Pancreas (tissue), 10 donors: ENCODE measurements at regions not wholly inside any gene's neighbourhood (a gene's known extent, or its start where the extent isn't known, plus 50 kb on each side); places are given as distances from the start of the nearest gene placed in this dataset.
"Not testable (repeated sequence)": the region's sequence is repeated elsewhere in the genome, so short reads cannot be mapped to it uniquely, and the experiment has no call there.

Source experiments
- ATAC-seq, 4 donors: fragments of 200-7000 bp; cut with Tn5 transposase; one replicate each; pipeline versions ENCODE4 v1.8.0 to v1.9.1; 2020; ENCODE audit warnings: mild to moderate bottlenecking in 4 of 4, moderate library complexity in 4 of 4
- DNase-seq, 6 donors: peaks; one replicate each; pipeline ENCODE4 v3.0.0-alpha.2; 2020
- FAIRE-seq: peaks from 2 replicates; lab custom pipeline; 2012; peaks lifted over from hg19 to GRCh38; lab: Jason Lieb, UNC
- H3K27ac ChIP-seq, 4 donors: fragments of 200-600 bp; sonication (generic); 1 replicate in 3 of 4; 2 replicates in 1 of 4; pipeline versions ENCODE4 v1.5.0 to v1.8.0; 2020
- H3K27me3 ChIP-seq, 4 donors: fragments of 200-600 bp; one replicate each; pipeline ENCODE4 v1.8.0; 2021
- H3K36me3 ChIP-seq, 3 donors: fragments of 200-600 bp; sonication (generic) in 1 of 3; one replicate each; pipeline versions ENCODE4 v1.5.0 to v1.8.0; 2020 to 2021
- H3K4me1 ChIP-seq, 3 donors: fragments of 200-600 bp; one replicate each; pipeline ENCODE4 v1.8.0; 2021
- H3K4me3 ChIP-seq, 4 donors: fragments of 200-600 bp; sonication (generic) in 2 of 4; one replicate each; pipeline versions ENCODE4 v1.5.0 to v1.8.0; 2020 to 2021
- H3K9me3 ChIP-seq, 4 donors: fragments of 200-600 bp; one replicate each; pipeline ENCODE4 v1.8.0; 2021
- WGBS, 2 donors: extraction: QIAGEN DNeasy Blood & Tissue Kit; methylation state at CpG; one replicate each; pipeline ENCODE4 v1.1.7; 2013; 5-methylcytosine and 5-hydroxymethylcytosine counted together
- intact Hi-C, 3 donors: fragments of 100-400 bp; cut with DNase I; formaldehyde crosslinking; loops; one replicate each; pipeline versions ENCODE4 v1.11.1 to v1.14.2; 2022
- TF ChIP-seq, protein P1 (sequence below), 4 donors: fragments of 200-600 bp; sonication (generic) in 3 of 4; IDR thresholded peaks; one replicate each; pipeline versions ENCODE4 v1.5.0 to v1.8.0; 2021; ENCODE audit warnings: antibody characterized with exemption in 4 of 4
- donor health status: healthy with polysubstance abuse.
- donor health status: DM: no; HTN: no; CAD: no; lungs with moderate emphysema.
- donor health status: DM: no; HTN: no; CAD: no.
- donor health status: control.
- donor health status: control.
- donor health status: Bipolar disorder and iron deficiency.
- donor health status: DM: yes; HTN: yes; CAD: no.
- donor health status: DM: no; HTN: no; CAD: no.
- donor health status: DM: no; HTN: no; CAD: no.
- donor health status: DM: yes; HTN: yes; CAD: no.

GRCh38 chr9:99491408-99492158 lies 269.5 kb downstream of the SEC61B start:
- no peaks in the 10 kb centered on the region for H3K27me3 ChIP-seq

DNA sequence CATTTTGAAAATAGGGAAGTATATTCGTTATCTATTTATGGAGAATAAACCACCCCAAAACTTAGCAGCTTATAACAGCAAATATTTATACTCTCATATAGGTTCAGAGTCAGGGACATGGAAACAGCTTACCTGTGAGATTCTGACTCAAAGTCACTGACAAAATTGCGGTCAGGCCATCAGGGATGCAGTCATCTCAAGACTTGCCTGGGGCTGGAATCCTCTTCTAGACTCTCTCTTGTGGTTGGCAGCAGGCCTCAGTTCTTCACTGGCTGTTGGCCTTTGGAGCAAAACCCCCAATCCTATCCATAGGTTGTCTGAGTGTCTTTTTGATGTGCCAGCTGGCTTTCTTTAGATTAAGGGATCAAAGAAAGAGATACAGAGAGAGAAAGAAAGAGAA lies 275.6 kb downstream of the SEC61B start:
- FAIRE-seq (no peak), ATAC-seq (no peak), DNase-seq (no peak)
- no peak overlapping the region for H3K4me3 ChIP-seq
- 87 to 92% methylated on average over 2 of the region's 2 CpGs for WGBS, 2 donors
- TF ChIP-seq, protein P1, sequence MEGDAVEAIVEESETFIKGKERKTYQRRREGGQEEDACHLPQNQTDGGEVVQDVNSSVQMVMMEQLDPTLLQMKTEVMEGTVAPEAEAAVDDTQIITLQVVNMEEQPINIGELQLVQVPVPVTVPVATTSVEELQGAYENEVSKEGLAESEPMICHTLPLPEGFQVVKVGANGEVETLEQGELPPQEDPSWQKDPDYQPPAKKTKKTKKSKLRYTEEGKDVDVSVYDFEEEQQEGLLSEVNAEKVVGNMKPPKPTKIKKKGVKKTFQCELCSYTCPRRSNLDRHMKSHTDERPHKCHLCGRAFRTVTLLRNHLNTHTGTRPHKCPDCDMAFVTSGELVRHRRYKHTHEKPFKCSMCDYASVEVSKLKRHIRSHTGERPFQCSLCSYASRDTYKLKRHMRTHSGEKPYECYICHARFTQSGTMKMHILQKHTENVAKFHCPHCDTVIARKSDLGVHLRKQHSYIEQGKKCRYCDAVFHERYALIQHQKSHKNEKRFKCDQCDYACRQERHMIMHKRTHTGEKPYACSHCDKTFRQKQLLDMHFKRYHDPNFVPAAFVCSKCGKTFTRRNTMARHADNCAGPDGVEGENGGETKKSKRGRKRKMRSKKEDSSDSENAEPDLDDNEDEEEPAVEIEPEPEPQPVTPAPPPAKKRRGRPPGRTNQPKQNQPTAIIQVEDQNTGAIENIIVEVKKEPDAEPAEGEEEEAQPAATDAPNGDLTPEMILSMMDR (IDR thresholded peaks at IDR 0.05), result no peak
- H3K9me3 ChIP-seq, result no peaks in the 10 kb centered on the region
- H3K27me3 ChIP-seq, result no peaks in the 10 kb centered on the region
- H3K36me3 ChIP-seq, result no peaks in the 10 kb centered on the region
- no peaks in the 10 kb centered on the region for H3K4me1 ChIP-seq
- intact Hi-C loops, result no loop called here
- H3K27ac ChIP-seq, result no peak overlapping the region

More at GRCh38 chr9:99491408-99492158, 269.5 kb downstream of the SEC61B start:
- no peaks in the 10 kb centered on the region for H3K9me3 ChIP-seq
- H3K4me3 ChIP-seq, result no peak overlapping the region
- intact Hi-C loops, result no loop called here
- TF ChIP-seq, protein P1 (IDR thresholded peaks at IDR 0.05), result no peak
- WGBS, 2 donors, result 76 to 82% methylated on average over 10 of the region's 10 CpGs
- ATAC-seq (no peak), FAIRE-seq (no peak), DNase-seq (no peak)
- H3K36me3 ChIP-seq, result no peaks in the 10 kb centered on the region
- H3K27ac ChIP-seq, result no peak overlapping the region
- H3K4me1 ChIP-seq, result no peaks in the 10 kb centered on the region

GRCh38 chr9:99498979-99499378 lies 276.9 kb downstream of the SEC61B start:
- H3K4me3 ChIP-seq, H3K4me1 ChIP-seq, H3K27me3 ChIP-seq, FAIRE-seq, H3K36me3 ChIP-seq, ATAC-seq, H3K27ac ChIP-seq, H3K9me3 ChIP-seq, intact Hi-C loops, DNase-seq: not testable (repeated sequence)
- WGBS, 2 donors, result 47 to 62% methylated on average over 9 to 16 of the region's 16 CpGs

DNA sequence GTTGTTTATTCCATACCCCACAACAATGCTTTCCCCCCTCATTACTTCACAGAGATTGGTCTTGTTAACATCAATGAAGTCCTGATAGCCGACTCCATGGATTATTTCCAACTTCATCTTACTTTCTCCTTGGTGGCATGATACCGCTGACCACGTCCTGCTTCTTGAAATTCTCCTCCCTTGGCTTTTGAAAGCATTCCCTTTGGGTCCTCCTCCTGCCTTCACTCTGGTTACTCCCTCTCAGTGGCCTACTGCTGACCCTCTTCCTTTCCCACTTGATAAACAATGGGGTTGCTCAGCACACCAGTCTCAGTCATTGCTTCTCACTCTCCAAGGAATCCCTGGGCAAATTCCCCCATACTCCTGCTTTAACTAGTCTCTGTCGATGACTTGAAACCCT lies 283.9 kb downstream of the SEC61B start:
- DNase-seq (no peak), FAIRE-seq (no peak), ATAC-seq (no peak)
- no peaks in the 10 kb centered on the region for H3K36me3 ChIP-seq
- whole genome bisulfite sequencing, 2 donors, result 80 to 82% methylated on average over 4 of the region's 4 CpGs
- TF ChIP-seq, protein P1 (IDR thresholded peaks at IDR 0.05), result no peak
- H3K27ac ChIP-seq, result no peak overlapping the region
- intact Hi-C loops, result no loop called here
- H3K4me3 ChIP-seq, result no peak overlapping the region
- no peaks in the 10 kb centered on the region for H3K27me3 ChIP-seq
- peaks cover 0 to 6% (median 0%) of the 10 kb centered on the region in 3 donors for H3K4me1 ChIP-seq
- H3K9me3 ChIP-seq, result no peaks in the 10 kb centered on the region

DNA sequence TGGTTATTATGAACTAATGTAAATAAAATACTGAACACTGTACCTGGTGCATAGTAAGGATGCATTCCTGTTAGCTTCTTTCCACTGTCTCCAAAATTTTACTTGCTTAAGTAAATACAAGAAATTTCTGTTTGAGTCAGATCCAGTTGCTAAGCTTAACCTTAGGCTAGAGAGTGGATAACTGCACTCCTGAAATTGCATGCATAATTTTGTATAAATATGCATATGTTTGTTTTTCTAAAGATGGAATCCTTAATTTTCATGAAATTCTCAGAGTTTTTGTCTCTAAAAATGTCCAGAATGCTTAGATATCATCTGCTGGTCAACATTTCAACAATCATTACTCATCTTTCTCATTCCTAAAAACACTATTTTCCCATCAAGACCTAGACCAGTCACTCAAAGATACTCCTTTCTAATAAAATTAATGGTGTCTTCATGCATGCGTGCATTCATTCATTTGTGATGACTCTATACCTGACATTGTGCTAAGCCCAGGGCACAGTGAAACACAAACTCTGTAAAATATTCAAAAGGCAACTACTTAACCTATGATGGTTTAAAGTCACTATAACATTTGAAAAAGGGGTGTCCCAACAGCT lies 284.8 kb downstream of the SEC61B start:
- intact Hi-C loops, result no loop called here
- ATAC-seq (no peak), DNase-seq (no peak), FAIRE-seq (no peak)
- Histone ChIP-seq H3K9me3 (no peaks in the 10 kb centered on the region), H3K36me3 (no peaks in the 10 kb centered on the region), H3K27ac (no peak overlapping the region), H3K27me3 (no peaks in the 10 kb centered on the region), H3K4me3 (no peak overlapping the region), H3K4me1 (peaks cover 0 to 6% (median 0%) of the 10 kb centered on the region in 3 donors)
- WGBS, 2 donors, result 87 to 89% methylated on average over 1 of the region's 1 CpG
- TF ChIP-seq, protein P1 (IDR thresholded peaks at IDR 0.05), result no peak
